Activated T-cell treated with anti-CD3 and anti-CD28 coated beads, Interleukin-2, amount 50 U/mL, for 4 hours (primary cell): ENCODE measurements at regions not wholly inside any gene's neighbourhood (a gene's known extent, or its start where the extent isn't known, plus 50 kb on each side); places are given as distances from the start of the nearest gene placed in this dataset.

ENCODE experiments used
- ATAC-seq, 2 donors: fragments of 200-7000 bp; cut with Tn5 transposase; one replicate each; pipeline ENCODE4 v1.10.0; 2021
- DNase-seq: peaks from one replicate; pipeline ENCODE4 v3.0.0-alpha.2; 2020
- H3K27me3 Mint-ChIP-seq: one replicate; pipeline ENCODE4 v1.8.0; 2021; ENCODE audit warnings: low read depth, mixed read lengths
- H3K36me3 Mint-ChIP-seq: one replicate; pipeline ENCODE4 v1.8.0; 2022; ENCODE audit warnings: mixed read lengths; ENCODE audit not compliant: insufficient read depth
- H3K4me1 Mint-ChIP-seq: one replicate; pipeline ENCODE4 v1.8.0; 2021; ENCODE audit warnings: low read depth, mixed read lengths
- H3K4me3 Mint-ChIP-seq: one replicate; pipeline ENCODE4 v1.8.0; 2021; ENCODE audit warnings: mild to moderate bottlenecking, moderate library complexity, mixed read lengths
- H3K9me3 Mint-ChIP-seq: one replicate; pipeline ENCODE4 v1.8.0; 2021; ENCODE audit warnings: mixed read lengths

- peaks cover 3% of the 10 kb centered on the region for H3K27me3 Mint-ChIP-seq
- ATAC-seq (no peak), DNase-seq (no peak)
- no peaks in the 10 kb centered on the region for H3K9me3 Mint-ChIP-seq
- H3K4me1 Mint-ChIP-seq, result peaks cover 2% of the 10 kb centered on the region
- no peaks in the 10 kb centered on the region for H3K36me3 Mint-ChIP-seq
- no peak overlapping the region for H3K4me3 Mint-ChIP-seq
Measured at GRCh38 chr5:173735691-173736090, 119.2 kb upstream of the BOD1 start.

GRCh38 chr5:173736374-173736773 lies 119.9 kb upstream of the BOD1 start:
- H3K36me3 Mint-ChIP-seq, result no peaks in the 10 kb centered on the region
- peaks cover 3% of the 10 kb centered on the region for H3K27me3 Mint-ChIP-seq
- no peak overlapping the region for H3K4me3 Mint-ChIP-seq
- no peaks in the 10 kb centered on the region for H3K9me3 Mint-ChIP-seq
- peaks cover 2% of the 10 kb centered on the region for H3K4me1 Mint-ChIP-seq
- ATAC-seq (no peak), DNase-seq (no peak)

- H3K36me3 Mint-ChIP-seq, result no peaks in the 10 kb centered on the region
- H3K9me3 Mint-ChIP-seq, result no peaks in the 10 kb centered on the region
- no peak overlapping the region for H3K4me3 Mint-ChIP-seq
- peaks cover 3% of the 10 kb centered on the region for H3K27me3 Mint-ChIP-seq
- peaks cover 4% of the 10 kb centered on the region for H3K4me1 Mint-ChIP-seq
- ATAC-seq (no peak), DNase-seq (no peak)
Measured at GRCh38 chr5:173736923-173737412, 120.5 kb upstream of the BOD1 start.

GRCh38 chr5:173739741-173740140 lies 123.3 kb upstream of the BOD1 start:
- ATAC-seq, result no peak
- H3K9me3 Mint-ChIP-seq, result no peaks in the 10 kb centered on the region
- H3K27me3 Mint-ChIP-seq, result peaks cover 3% of the 10 kb centered on the region
- H3K36me3 Mint-ChIP-seq, result no peaks in the 10 kb centered on the region
- no peak overlapping the region for H3K4me3 Mint-ChIP-seq
- peaks cover 4% of the 10 kb centered on the region for H3K4me1 Mint-ChIP-seq
- DNase-seq, result no peak

GRCh38 chr5:173740400-173740799 lies 124.0 kb upstream of the BOD1 start:
- ATAC-seq, result no peak
- Mint-ChIP-seq H3K4me3 (no peak overlapping the region), H3K36me3 (no peaks in the 10 kb centered on the region), H3K9me3 (no peaks in the 10 kb centered on the region), H3K4me1 (peaks cover 4% of the 10 kb centered on the region), H3K27me3 (peaks cover 3% of the 10 kb centered on the region)
- no peak for DNase-seq

GRCh38 chr5:173741087-173741486 lies 124.6 kb upstream of the BOD1 start:
- ATAC-seq (no peak), DNase-seq (no peak)
- H3K27me3 Mint-ChIP-seq, result peaks cover 3% of the 10 kb centered on the region
- no peak overlapping the region for H3K4me3 Mint-ChIP-seq
- no peaks in the 10 kb centered on the region for H3K9me3 Mint-ChIP-seq
- no peaks in the 10 kb centered on the region for H3K36me3 Mint-ChIP-seq
- H3K4me1 Mint-ChIP-seq, result peaks cover 4% of the 10 kb centered on the region

GRCh38 chr5:173741729-173742431 lies 125.4 kb upstream of the BOD1 start:
- H3K4me3 Mint-ChIP-seq, result no peak overlapping the region
- H3K36me3 Mint-ChIP-seq, result no peaks in the 10 kb centered on the region
- ATAC-seq, result no peak
- H3K27me3 Mint-ChIP-seq, result peaks cover 3% of the 10 kb centered on the region
- DNase-seq, result no peak
- no peaks in the 10 kb centered on the region for H3K9me3 Mint-ChIP-seq
- H3K4me1 Mint-ChIP-seq, result peaks cover 4% of the 10 kb centered on the region

GRCh38 chr5:173742432-173742816 lies 126.0 kb upstream of the BOD1 start:
- H3K4me1 Mint-ChIP-seq, result peaks cover 2% of the 10 kb centered on the region
- H3K9me3 Mint-ChIP-seq, result no peaks in the 10 kb centered on the region
- DNase-seq (no peak), ATAC-seq (peak; percentile 63 to 72)
- peaks cover 2% of the 10 kb centered on the region for H3K27me3 Mint-ChIP-seq
- H3K4me3 Mint-ChIP-seq, result no peak overlapping the region
- no peaks in the 10 kb centered on the region for H3K36me3 Mint-ChIP-seq

GRCh38 chr5:173743641-173744343 lies 127.3 kb upstream of the BOD1 start:
- peaks cover 2% of the 10 kb centered on the region for H3K4me1 Mint-ChIP-seq
- DNase-seq (no peak), ATAC-seq (no peak)
- no peaks in the 10 kb centered on the region for H3K36me3 Mint-ChIP-seq
- no peaks in the 10 kb centered on the region for H3K27me3 Mint-ChIP-seq
- no peak overlapping the region for H3K4me3 Mint-ChIP-seq
- H3K9me3 Mint-ChIP-seq, result no peaks in the 10 kb centered on the region

GRCh38 chr5:173744551-173744950 lies 128.1 kb upstream of the BOD1 start:
- ATAC-seq, result no peak
- Mint-ChIP-seq H3K9me3 (no peaks in the 10 kb centered on the region), H3K4me1 (peaks cover 2% of the 10 kb centered on the region)

GRCh38 chr5:173745123-173745522 lies 128.7 kb upstream of the BOD1 start:
- H3K4me3 Mint-ChIP-seq, result no peak overlapping the region
- H3K27me3 Mint-ChIP-seq, result no peaks in the 10 kb centered on the region
- H3K9me3 Mint-ChIP-seq, result no peaks in the 10 kb centered on the region
- ATAC-seq (no peak), DNase-seq (no peak)
- H3K4me1 Mint-ChIP-seq, result peaks cover 2% of the 10 kb centered on the region
- H3K36me3 Mint-ChIP-seq, result no peaks in the 10 kb centered on the region

More at GRCh38 chr5:173744551-173744950, 128.1 kb upstream of the BOD1 start:
- Mint-ChIP-seq H3K36me3 (no peaks in the 10 kb centered on the region), H3K4me3 (no peak overlapping the region), H3K27me3 (no peaks in the 10 kb centered on the region)
- no peak for DNase-seq

- ATAC-seq, result no peak
- no peaks in the 10 kb centered on the region for H3K36me3 Mint-ChIP-seq
Measured at GRCh38 chr5:173745557-173745956, 129.1 kb upstream of the BOD1 start.

GRCh38 chr5:173746047-173746646 lies 129.7 kb upstream of the BOD1 start:
- Mint-ChIP-seq H3K4me3 (no peak overlapping the region), H3K9me3 (no peaks in the 10 kb centered on the region), H3K36me3 (no peaks in the 10 kb centered on the region), H3K27me3 (no peaks in the 10 kb centered on the region), H3K4me1 (peaks cover 2% of the 10 kb centered on the region)
- ATAC-seq (no peak), DNase-seq (no peak)

More at GRCh38 chr5:173745557-173745956, 129.1 kb upstream of the BOD1 start:
- H3K9me3 Mint-ChIP-seq, result no peaks in the 10 kb centered on the region
- no peak for DNase-seq
- H3K4me1 Mint-ChIP-seq, result peaks cover 2% of the 10 kb centered on the region
- H3K27me3 Mint-ChIP-seq, result no peaks in the 10 kb centered on the region
- no peak overlapping the region for H3K4me3 Mint-ChIP-seq

GRCh38 chr5:173747876-173748275 lies 131.4 kb upstream of the BOD1 start:
- DNase-seq (no peak), ATAC-seq (no peak)
- H3K4me3 Mint-ChIP-seq, result no peak overlapping the region
- H3K36me3 Mint-ChIP-seq, result no peaks in the 10 kb centered on the region
- H3K27me3 Mint-ChIP-seq, result peaks cover 4% of the 10 kb centered on the region
- H3K9me3 Mint-ChIP-seq, result no peaks in the 10 kb centered on the region
- H3K4me1 Mint-ChIP-seq, result no peaks in the 10 kb centered on the region
